Gastrocnemius medialis (tissue), 4 donors: ENCODE measurements at regions not wholly inside any gene's neighbourhood (a gene's known extent, or its start where the extent isn't known, plus 50 kb on each side); places are given as distances from the start of the nearest gene placed in this dataset.

Source experiments
- CTCF ChIP-seq, 5 experiments: fragments of 450-650 bp in 3 of 5; fragments of 200-600 bp in 2 of 5; sonication (generic) in 2 of 5; IDR thresholded peaks in 4 of 5; conservative IDR thresholded peaks in 1 of 5; 1 replicate in 4 of 5; 2 replicates in 1 of 5; pipeline ENCODE4 v1.5.1; 2016 to 2019; ENCODE audit warnings: antibody characterized with exemption in 5 of 5, mild to moderate bottlenecking in 3 of 5, moderate library complexity in 3 of 5
- POLR2A ChIP-seq, 2 donors: fragments of 450-650 bp; IDR thresholded peaks; one replicate each; pipeline ENCODE4 v1.6.1; 2017; ENCODE audit warnings: antibody characterized with exemption in 2 of 2, mild to moderate bottlenecking in 2 of 2, moderate library complexity in 2 of 2

GRCh38 chr6:144597511-144597910 lies 312.4 kb downstream of the UTRN start:
- TF ChIP-seq POLR2A (IDR thresholded peaks at IDR 0.05): no peak
- TF ChIP-seq CTCF (IDR thresholded peaks at IDR 0.05 in 4 of 5, conservative IDR thresholded peaks at IDR 0.05 in 1 of 5): no peak
